A549 (cell line): ENCODE measurements at regions not wholly inside any gene's neighbourhood (a gene's known extent, or its start where the extent isn't known, plus 50 kb on each side); places are given as distances from the start of the nearest gene placed in this dataset.

Experiments
- ATAC-seq, 2 experiments: fragments of 200-7000 bp in 1 of 2; fragments of >200 bp in 1 of 2; cut with Nextera tagmentation in 1 of 2; cut with Tn5 transposase in 1 of 2; 3 replicates each; pipeline versions ENCODE4 v1.8.0 to v1.9.1; 2018 to 2020; ENCODE audit warnings: mild to moderate bottlenecking in 1 of 2, moderate library complexity in 1 of 2
- CTCF ChIA-PET: fragments of 300-600 bp; sonication (Branson Sonifier 250); formaldehyde crosslinking; extraction: SDS; loops from one replicate; lab custom pipeline; 2021; ENCODE audit warnings: antibody characterized with exemption, inconsistent platforms; lab: Yijun Ruan, JAX
- POLR2A ChIA-PET: fragments of 350-600 bp; formaldehyde crosslinking; extraction: SDS; loops from one replicate; lab custom pipeline; 2021; ENCODE audit warnings: antibody characterized with exemption, inconsistent platforms; lab: Yijun Ruan, JAX
- DNase-seq, 2 experiments: peaks; one replicate each; pipeline versions ENCODE4 v3.0.0 to v3.0.0-alpha.2; 2011 to 2016; ENCODE audit warnings: low read depth in 1 of 2, low spot score in 1 of 2
- FAIRE-seq: peaks from 2 replicates; lab custom pipeline; 2011; peaks lifted over from hg19 to GRCh38; lab: Jason Lieb, UNC
- H3K27ac ChIP-seq, 2 experiments: fragments of >200 bp; sonication (Bioruptor Twin); formaldehyde crosslinking; 3 replicates each; pipeline ENCODE4 v1.5.1; 2016 to 2017
- H3K4me1 ChIP-seq: fragments of >200 bp; sonication (Bioruptor Twin); formaldehyde crosslinking; 3 replicates; pipeline ENCODE4 v1.6.1; 2016
- H3K4me2 ChIP-seq: fragments of >200 bp; sonication (Bioruptor Twin); formaldehyde crosslinking; 3 replicates; pipeline ENCODE4 v1.6.1; 2016
- H3K4me3 ChIP-seq: fragments of >200 bp; sonication (Bioruptor Twin); formaldehyde crosslinking; 3 replicates; pipeline ENCODE4 v1.5.1; 2016
- H3K9me3 ChIP-seq: fragments of >200 bp; sonication (Bioruptor Twin); formaldehyde crosslinking; 3 replicates; pipeline ENCODE4 v1.6.1; 2016
- CBX2 ChIP-seq: fragments of 200-600 bp; sonication (generic); IDR thresholded peaks from 2 replicates; pipeline ENCODE4 v1.6.1; 2016; ENCODE audit warnings: low read depth, mild to moderate bottlenecking, borderline replicate concordance
- CBX8 ChIP-seq: fragments of 200-600 bp; sonication (generic); IDR thresholded peaks from 2 replicates; pipeline ENCODE4 v1.6.1; 2016
- CEBPB ChIP-seq, 2 experiments: fragments of >200 bp in 1 of 2; sonication (Bioruptor Twin) in 1 of 2; formaldehyde crosslinking in 1 of 2; IDR thresholded peaks; 2 replicates each; pipeline ENCODE4 v1.6.1; 2012 to 2016
- CHD2 ChIP-seq: fragments of 150-350 bp; IDR thresholded peaks from 2 replicates; pipeline ENCODE4 v1.6.1; 2014; ENCODE audit warnings: low read length; ENCODE audit not compliant: partially characterized antibody
- CHD4 ChIP-seq: fragments of 200-600 bp; sonication (generic); IDR thresholded peaks from 2 replicates; pipeline ENCODE4 v1.6.1; 2016; ENCODE audit warnings: antibody characterized with exemption, mild to moderate bottlenecking, borderline replicate concordance
- CTCF ChIP-seq: fragments of >200 bp; sonication (Bioruptor Twin); formaldehyde crosslinking; IDR thresholded peaks from 3 replicates; pipeline ENCODE4 v1.5.1; 2016
- E2F6 ChIP-seq: IDR thresholded peaks from 2 replicates; pipeline ENCODE4 v1.6.1; 2012; ENCODE audit warnings: low read depth, borderline replicate concordance
- EHF ChIP-seq: fragments of 250-450 bp; sonication (Bioruptor Pico); IDR thresholded peaks from 2 replicates; pipeline ENCODE4 v1.5.0; 2020; ENCODE audit warnings: mild to moderate bottlenecking
- EHMT2 ChIP-seq: fragments of 200-600 bp; sonication (generic); IDR thresholded peaks from 2 replicates; pipeline ENCODE4 v1.6.1; 2016; ENCODE audit warnings: antibody characterized with exemption, low read depth, mild to moderate bottlenecking, moderate library complexity
- ESRRA ChIP-seq: fragments of 150-350 bp; IDR thresholded peaks from 2 replicates; pipeline ENCODE4 v1.6.1; 2014; ENCODE audit warnings: mild to moderate bottlenecking, low read length, borderline replicate concordance
- GATA3 ChIP-seq: IDR thresholded peaks from 2 replicates; pipeline ENCODE4 v1.6.1; 2012; ENCODE audit warnings: borderline replicate concordance
- HDAC2 ChIP-seq: fragments of 200-600 bp; sonication (generic); IDR thresholded peaks from 2 replicates; pipeline ENCODE4 v1.6.1; 2016
- HMGXB4 ChIP-seq: fragments of 250-450 bp; sonication (Bioruptor Pico); IDR thresholded peaks from 2 replicates; pipeline ENCODE4 v1.5.0; 2021; ENCODE audit warnings: mild to moderate bottlenecking, moderate library complexity, borderline replicate concordance
- JUN ChIP-seq, 2 experiments: fragments of >200 bp; sonication (Bioruptor Twin); formaldehyde crosslinking; IDR thresholded peaks; 2 replicates in 1 of 2; 3 replicates in 1 of 2; pipeline ENCODE4 v1.6.1; 2016 to 2017
- KDM1A ChIP-seq: fragments of 200-600 bp; sonication (generic); IDR thresholded peaks from 2 replicates; pipeline ENCODE4 v1.6.1; 2016; ENCODE audit warnings: low read depth, mild to moderate bottlenecking
- NPAS2 ChIP-seq: fragments of 250-450 bp; sonication (Bioruptor Pico); IDR thresholded peaks from 2 replicates; pipeline ENCODE4 v1.8.0; 2022; ENCODE audit warnings: mild to moderate bottlenecking, moderate library complexity, borderline replicate concordance
- NR3C1 ChIP-seq: fragments of >200 bp; sonication (Bioruptor Twin); formaldehyde crosslinking; IDR thresholded peaks from 3 replicates; pipeline ENCODE4 v1.6.1; 2017
- PBX3 ChIP-seq: IDR thresholded peaks from 2 replicates; pipeline ENCODE4 v1.6.1; 2012
- RCOR1 ChIP-seq: fragments of 150-350 bp; IDR thresholded peaks from 2 replicates; pipeline ENCODE4 v1.6.1; 2014; ENCODE audit warnings: antibody characterized with exemption, low read length, low read depth
- RFX5 ChIP-seq: fragments of 450-650 bp; IDR thresholded peaks from 2 replicates; pipeline ENCODE4 v1.7.1; 2014; ENCODE audit warnings: antibody characterized with exemption, mild to moderate bottlenecking, moderate library complexity
- ZC3H11A ChIP-seq: fragments of 450-650 bp; IDR thresholded peaks from 2 replicates; pipeline ENCODE4 v1.6.1; 2014; ENCODE audit warnings: antibody characterized with exemption, mild to moderate bottlenecking
- ZNF302 ChIP-seq: fragments of 250-450 bp; sonication (Bioruptor Pico); IDR thresholded peaks from 2 replicates; pipeline ENCODE4 v1.9.0; 2021; ENCODE audit warnings: inconsistent platforms, mild to moderate bottlenecking, moderate library complexity
- ZSCAN20 ChIP-seq: fragments of 250-450 bp; sonication (Bioruptor Pico); IDR thresholded peaks from 2 replicates; pipeline ENCODE4 v1.8.0; 2022; ENCODE audit warnings: mild to moderate bottlenecking, moderate library complexity
- whole genome bisulfite sequencing: methylation state at CpG from one replicate; pipeline ENCODE4 v1.1.6; 2017; ENCODE audit errors: missing lambda C conversion rate; 5-methylcytosine and 5-hydroxymethylcytosine counted together

- TF ChIP-seq ZC3H11A, result no peak
- TF ChIP-seq CBX2, result no peak
- TF ChIP-seq ZNF302 (CRISPR knock-in tag), result no peak
- TF ChIP-seq JUN (IDR thresholded peaks at IDR 0.05), result no peak
- TF ChIP-seq EHMT2, result no peak
- no peak for TF ChIP-seq CTCF
- TF ChIP-seq RCOR1, result no peak
- no peak for TF ChIP-seq EHF (CRISPR knock-in tag)
- no peak for TF ChIP-seq HMGXB4 (CRISPR knock-in tag)
- TF ChIP-seq CEBPB (IDR thresholded peaks at IDR 0.05), result no peak
- TF ChIP-seq CBX8, result no peak
- no peak for TF ChIP-seq NPAS2 (CRISPR knock-in tag)
- no peak for TF ChIP-seq PBX3
- no peak for TF ChIP-seq E2F6
- no peak for TF ChIP-seq KDM1A
- no peak for TF ChIP-seq RFX5
- TF ChIP-seq HDAC2, result no peak
- ATAC-seq, result no peak
- Histone ChIP-seq H3K4me3 (no peak overlapping the region), H3K27ac (no peak overlapping the region), H3K9me3 (no peaks in the 10 kb centered on the region), H3K4me2 (no peak overlapping the region), H3K4me1 (no peaks in the 10 kb centered on the region)
- no peak for DNase-seq
- POLR2A ChIA-PET, result no interaction called here
- 93% methylated on average over 1 of the region's 1 CpG for WGBS
- no peak for FAIRE-seq
- CTCF ChIA-PET, result no interaction called here
Observed at GRCh38 chr3:177733233-177733632, 536.0 kb upstream of the TBL1XR1 start.

- WGBS, result 50% methylated on average over 2 of the region's 2 CpGs
- Histone ChIP-seq H3K4me1 (no peaks in the 10 kb centered on the region), H3K9me3 (no peaks in the 10 kb centered on the region), H3K4me2 (no peak overlapping the region), H3K4me3 (no peak overlapping the region), H3K27ac (no peak overlapping the region)
- POLR2A ChIA-PET, result no interaction called here
- no peak for DNase-seq
- TF ChIP-seq ZNF302 (CRISPR knock-in tag) (no peak), ESRRA (no peak), CHD4 (no peak), NR3C1 (no peak), EHF (CRISPR knock-in tag) (no peak), HMGXB4 (CRISPR knock-in tag) (no peak), E2F6 (no peak), GATA3 (no peak), JUN (IDR thresholded peaks at IDR 0.05) (no peak), ZSCAN20 (CRISPR knock-in tag) (no peak), CHD2 (no peak)
- CTCF ChIA-PET, result no interaction called here
- no peak for ATAC-seq
- FAIRE-seq, result no peak
Observed at GRCh38 chr3:177733936-177734335, 536.7 kb upstream of the TBL1XR1 start.
